Mucosa of descending colon (tissue), 3 donors: ENCODE measurements at regions not wholly inside any gene's neighbourhood (a gene's known extent, or its start where the extent isn't known, plus 50 kb on each side); places are given as distances from the start of the nearest gene placed in this dataset.

Experiments used
- ATAC-seq: fragments of 200-7000 bp; cut with Tn5 transposase; one replicate; pipeline ENCODE4 v1.9.1; 2020; ENCODE audit warnings: mild to moderate bottlenecking, moderate library complexity
- DNase-seq, 3 donors: peaks; one replicate each; pipeline ENCODE4 v3.0.0-alpha.2; 2020
- H3K36me3 ChIP-seq: fragments of 200-600 bp; one replicate; pipeline ENCODE4 v1.8.0; 2021; ENCODE audit warnings: low read depth, mild to moderate bottlenecking
- H3K4me1 ChIP-seq: fragments of 200-600 bp; one replicate; pipeline ENCODE4 v1.8.0; 2021; ENCODE audit warnings: low read depth, mild to moderate bottlenecking
- H3K4me3 ChIP-seq: fragments of 200-600 bp; one replicate; pipeline ENCODE4 v1.8.0; 2021; ENCODE audit warnings: mild to moderate bottlenecking
- H3K9me3 ChIP-seq: fragments of 200-600 bp; one replicate; pipeline ENCODE4 v1.8.0; 2021; ENCODE audit warnings: mild to moderate bottlenecking
- CTCF ChIP-seq: fragments of 200-600 bp; IDR thresholded peaks from one replicate; pipeline ENCODE4 v1.8.0; 2022; ENCODE audit warnings: antibody characterized with exemption, mild to moderate bottlenecking
- intact Hi-C, 2 donors: fragments of 100-400 bp; cut with DNase I in 1 of 2; cut with micrococcal nuclease in 1 of 2; formaldehyde crosslinking; loops; one replicate each; pipeline versions ENCODE4 v1.11.0 to v1.11.1; 2022; cut with DNase I, micrococcal nuclease
- donor health status: DM: no; HTN: no; CAD: no; lungs with moderate emphysema.
- donor health status: DM: no; HTN: no; CAD: no.
- donor health status: DM: no; HTN: yes; CAD: no.

DNA sequence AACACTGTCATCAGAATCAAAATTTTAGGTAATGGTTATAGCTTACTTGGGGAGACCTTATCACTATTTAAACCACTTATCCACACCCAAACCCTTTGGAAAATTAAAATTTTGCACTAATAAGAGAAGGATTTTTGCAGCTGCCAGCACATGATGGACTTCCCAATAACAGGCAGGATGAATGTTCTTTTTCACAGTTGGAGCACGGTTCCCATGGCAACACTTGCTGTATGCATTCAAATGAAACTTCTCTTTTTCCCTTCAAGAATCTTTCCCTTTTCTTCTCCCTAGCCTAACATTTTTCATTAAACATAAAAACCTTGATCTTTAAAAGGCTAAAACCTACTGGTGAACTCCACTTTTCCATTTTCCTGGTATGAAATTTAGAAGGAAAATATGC lies 768.2 kb downstream of the KCTD8 start:
- intact Hi-C loops, result no loop called here
- TF ChIP-seq CTCF, result no peak
- Histone ChIP-seq H3K4me3 (no peak overlapping the region), H3K4me1 (no peaks in the 10 kb centered on the region), H3K36me3 (no peaks in the 10 kb centered on the region), H3K9me3 (peaks cover 38% of the 10 kb centered on the region)
- no peak for ATAC-seq
- no peak for DNase-seq

GRCh38 chr4:43682551-43682950 lies 766.1 kb downstream of the KCTD8 start:
- Histone ChIP-seq H3K36me3 (no peaks in the 10 kb centered on the region), H3K4me3 (no peak overlapping the region), H3K4me1 (no peaks in the 10 kb centered on the region), H3K9me3 (peaks cover 26% of the 10 kb centered on the region)
- intact Hi-C loops, result no loop called here
- no peak for TF ChIP-seq CTCF
- no peak for DNase-seq
- ATAC-seq, result no peak

- intact Hi-C loops, result no loop called here
- ATAC-seq (no peak), DNase-seq (no peak)
- no peaks in the 10 kb centered on the region for H3K4me1 ChIP-seq
- H3K9me3 ChIP-seq, result peaks cover 29% of the 10 kb centered on the region
- H3K36me3 ChIP-seq, result no peaks in the 10 kb centered on the region
- TF ChIP-seq CTCF, result no peak
- no peak overlapping the region for H3K4me3 ChIP-seq
Observed at GRCh38 chr4:43690116-43690515, 758.5 kb downstream of the KCTD8 start.

DNA sequence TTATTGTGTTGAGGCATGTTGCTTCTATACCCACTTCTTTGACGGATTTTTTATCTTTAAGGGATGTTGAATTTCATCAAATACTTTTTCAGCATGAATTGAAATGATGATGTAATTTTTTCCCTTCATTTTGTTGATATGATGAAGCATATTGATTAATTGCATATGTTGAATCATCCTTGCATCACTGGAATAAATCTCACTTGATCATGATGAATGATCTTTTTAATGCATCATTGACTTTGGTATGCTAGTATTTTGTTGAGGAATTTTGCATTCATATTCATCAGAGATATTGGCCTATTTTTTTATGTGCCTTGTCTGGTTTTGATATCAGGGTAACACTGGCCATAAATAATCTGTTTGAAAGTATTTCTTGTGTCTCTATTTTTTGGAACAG lies 754.7 kb downstream of the KCTD8 start:
- Histone ChIP-seq H3K4me1 (no peaks in the 10 kb centered on the region), H3K36me3 (no peaks in the 10 kb centered on the region), H3K4me3 (no peak overlapping the region), H3K9me3 (peaks cover 42% of the 10 kb centered on the region)
- DNase-seq (no peak), ATAC-seq (no peak)
- intact Hi-C loops, result no loop called here
- no peak for TF ChIP-seq CTCF

DNA sequence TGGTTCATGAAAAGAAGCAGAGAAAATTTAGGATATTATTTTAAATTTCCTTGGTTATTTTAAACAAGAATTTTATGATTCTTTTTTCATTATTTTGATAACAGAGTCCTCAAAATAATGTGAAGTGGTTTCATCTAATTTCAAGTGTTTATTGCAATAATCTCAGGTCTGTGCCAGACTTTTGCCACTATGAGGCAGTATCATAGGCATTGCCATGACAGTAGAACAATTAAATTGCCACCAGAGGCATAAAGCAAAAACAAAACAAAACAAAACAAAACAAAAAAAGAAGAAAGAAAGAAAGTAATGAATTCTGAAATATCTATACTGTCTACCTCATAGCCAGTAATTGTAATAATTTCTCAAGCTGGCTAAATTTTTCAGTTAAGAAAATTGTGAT lies 739.2 kb downstream of the KCTD8 start:
- H3K9me3 ChIP-seq, result peaks cover 32% of the 10 kb centered on the region
- no peak overlapping the region for H3K4me3 ChIP-seq
- H3K36me3 ChIP-seq, result no peaks in the 10 kb centered on the region
- no peak for DNase-seq
- no peak for TF ChIP-seq CTCF
- intact Hi-C loops, result no loop called here
- H3K4me1 ChIP-seq, result no peaks in the 10 kb centered on the region
- no peak for ATAC-seq

DNA sequence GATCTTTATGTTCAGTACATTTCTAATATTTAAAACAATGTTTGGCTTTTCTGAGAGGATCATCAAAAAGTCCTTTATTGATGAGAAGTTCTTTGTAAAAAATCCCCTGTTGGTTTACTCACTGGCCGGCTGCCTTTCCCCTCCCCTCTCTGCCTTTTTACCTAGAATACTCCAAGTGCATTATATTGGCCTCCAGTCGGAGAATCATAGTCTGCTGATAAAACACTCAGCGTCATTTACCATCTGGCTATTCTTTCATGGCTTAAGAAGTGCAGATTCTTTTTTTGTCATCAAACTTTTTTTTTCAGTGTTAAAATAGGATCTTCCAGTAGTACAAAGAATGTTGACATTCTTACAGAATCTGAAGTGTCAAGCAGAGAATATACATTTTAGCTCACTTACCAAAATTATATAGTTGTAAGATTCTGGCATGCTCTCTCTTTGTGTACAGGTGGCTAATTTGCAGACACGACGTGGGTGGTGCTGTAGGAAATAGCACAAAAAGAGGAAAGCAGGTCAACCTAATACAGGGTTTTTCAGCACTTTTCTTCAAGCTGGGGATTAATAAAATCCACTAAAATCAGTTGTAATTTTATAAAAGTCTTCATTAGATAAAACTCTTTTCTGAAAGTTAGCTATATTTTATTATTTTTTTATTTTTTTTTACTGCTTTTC lies 731.8 kb downstream of the KCTD8 start:
- H3K36me3 ChIP-seq, result no peaks in the 10 kb centered on the region
- intact Hi-C loops, result no loop called here
- H3K4me3 ChIP-seq, result no peak overlapping the region
- TF ChIP-seq CTCF, result no peak
- peaks cover 23% of the 10 kb centered on the region for H3K9me3 ChIP-seq
- no peak for ATAC-seq
- DNase-seq, result no peak
- H3K4me1 ChIP-seq, result no peaks in the 10 kb centered on the region
